GM19351 (cell line): ENCODE measurements at regions not wholly inside any gene's neighbourhood (a gene's known extent, or its start where the extent isn't known, plus 50 kb on each side); places are given as distances from the start of the nearest gene placed in this dataset.

Source experiments
- ATAC-seq: cut with Tn5 transposase; IDR thresholded peaks from one replicate; pipeline ENCODE4 v1.9.1; 2021; ENCODE audit warnings: mild to moderate bottlenecking, moderate library complexity; ENCODE audit not compliant: unreplicated experiment

GRCh38 chr19:28859811-28860210, 353.1 kb downstream of the UQCRFS1 start:
- ATAC-seq: no peak

GRCh38 chr19:28858933-28859332, 354.0 kb downstream of the UQCRFS1 start:
- ATAC-seq: no peak

- no peak for ATAC-seq
Observed at GRCh38 chr19:28857967-28858366, 355.0 kb downstream of the UQCRFS1 start.

GRCh38 chr19:28855216-28855615, 357.7 kb downstream of the UQCRFS1 start:
- no peak for ATAC-seq

- ATAC-seq: no peak
Observed at GRCh38 chr19:28847468-28847867, 365.5 kb downstream of the UQCRFS1 start.

- ATAC-seq: no peak
Observed at GRCh38 chr19:28846094-28846812, 366.7 kb downstream of the UQCRFS1 start.

GRCh38 chr19:28843761-28844492, 369.0 kb downstream of the UQCRFS1 start:
- no peak for ATAC-seq

- ATAC-seq: no peak
Observed at GRCh38 chr19:28841531-28841930, 371.4 kb downstream of the UQCRFS1 start.

- no peak for ATAC-seq
Observed at GRCh38 chr19:28840891-28841290, 372.1 kb downstream of the UQCRFS1 start.

- no peak for ATAC-seq
Observed at GRCh38 chr19:28839455-28839854, 373.5 kb downstream of the UQCRFS1 start.

GRCh38 chr19:28838909-28839308, 374.0 kb downstream of the UQCRFS1 start:
- no peak for ATAC-seq

- ATAC-seq: no peak
Observed at GRCh38 chr19:28836421-28836820, 376.5 kb downstream of the UQCRFS1 start.

GRCh38 chr19:28834996-28835395, 378.0 kb downstream of the UQCRFS1 start:
- no peak for ATAC-seq

GRCh38 chr19:28831462-28831861, 381.5 kb downstream of the UQCRFS1 start:
- ATAC-seq: no peak

GRCh38 chr19:28829762-28830161, 383.2 kb downstream of the UQCRFS1 start:
- no peak for ATAC-seq

- ATAC-seq: no peak
Observed at GRCh38 chr19:28829359-28829758, 383.6 kb downstream of the UQCRFS1 start.

- no peak for ATAC-seq
Observed at GRCh38 chr19:28828276-28828870, 384.6 kb downstream of the UQCRFS1 start.

- ATAC-seq: no peak
Observed at GRCh38 chr19:28827382-28827781, 385.6 kb downstream of the UQCRFS1 start.

- ATAC-seq: no peak
Observed at GRCh38 chr19:28823338-28823961, 389.5 kb downstream of the UQCRFS1 start.

GRCh38 chr19:28820289-28820688, 392.7 kb downstream of the UQCRFS1 start:
- no peak for ATAC-seq

- ATAC-seq: no peak
Observed at GRCh38 chr19:28815257-28815656, 397.7 kb downstream of the UQCRFS1 start.

GRCh38 chr19:28794301-28794700, 418.6 kb downstream of the UQCRFS1 start:
- ATAC-seq: no peak
